OCI-LY1 (cell line): ENCODE measurements at regions not wholly inside any gene's neighbourhood (a gene's known extent, or its start where the extent isn't known, plus 50 kb on each side); places are given as distances from the start of the nearest gene placed in this dataset.

Experiments used
- H2AFZ ChIP-seq: fragments of 200-600 bp; sonication (generic), shearing (Covaris generic); 2 replicates; pipeline ENCODE4 v1.6.0; 2014; ENCODE audit warnings: antibody characterized with exemption, mild to moderate bottlenecking, low read length
- H3F3A ChIP-seq: fragments of 200-600 bp; sonication (generic), shearing (Covaris generic); 2 replicates; pipeline ENCODE4 v1.6.0; 2014; ENCODE audit warnings: mild to moderate bottlenecking, antibody characterized with exemption, low read length, moderate library complexity; ENCODE audit not compliant: insufficient read depth
- H3K27ac ChIP-seq: fragments of 200-600 bp; sonication (generic); 2 replicates; pipeline ENCODE4 v1.5.1; 2014; ENCODE audit warnings: low read length, mixed run types, mild to moderate bottlenecking, low read depth; ENCODE audit not compliant: poor library complexity, severe bottlenecking
- H3K27me3 ChIP-seq: fragments of 200-600 bp; sonication (generic); 2 replicates; pipeline ENCODE4 v1.6.0; 2014; ENCODE audit warnings: antibody characterized with exemption, mild to moderate bottlenecking, low read length, moderate library complexity; ENCODE audit not compliant: insufficient read depth
- H3K36me3 ChIP-seq: fragments of 200-600 bp; sonication (generic); 2 replicates; pipeline ENCODE4 v1.6.1; 2014; ENCODE audit warnings: mild to moderate bottlenecking, antibody characterized with exemption, low read length, moderate library complexity, mixed read lengths; ENCODE audit not compliant: insufficient read depth
- H3K4me1 ChIP-seq: fragments of 200-600 bp; sonication (generic); 2 replicates; pipeline ENCODE4 v1.5.1; 2014; ENCODE audit warnings: mild to moderate bottlenecking, low read length, moderate library complexity; ENCODE audit not compliant: insufficient read depth, severe bottlenecking
- H3K4me2 ChIP-seq: fragments of 200-600 bp; sonication (generic), shearing (Covaris generic); 2 replicates; pipeline ENCODE4 v1.6.1; 2014; ENCODE audit warnings: low read length
- H3K4me3 ChIP-seq: fragments of 200-600 bp; sonication (generic); 2 replicates; pipeline ENCODE4 v1.5.1; 2014; ENCODE audit warnings: low read length, low read depth, mild to moderate bottlenecking, mixed read lengths; ENCODE audit not compliant: poor library complexity, severe bottlenecking
- H3K79me2 ChIP-seq: fragments of 200-600 bp; shearing (Covaris generic); 2 replicates; pipeline ENCODE4 v1.6.1; 2016; ENCODE audit warnings: mixed run types, low read length, mixed read lengths; ENCODE audit not compliant: insufficient read depth
- H3K9ac ChIP-seq: fragments of 200-600 bp; sonication (generic), shearing (Covaris generic); 2 replicates; pipeline ENCODE4 v1.6.1; 2014; ENCODE audit warnings: mild to moderate bottlenecking, low read length, mixed read lengths
- H3K9me2 ChIP-seq: fragments of 200-600 bp; sonication (generic), shearing (Covaris generic); 2 replicates; pipeline ENCODE4 v1.6.1; 2014; ENCODE audit warnings: low read depth, mild to moderate bottlenecking, low read length, mixed read lengths
- H3K9me3 ChIP-seq: fragments of 200-600 bp; shearing (Covaris generic); 2 replicates; pipeline ENCODE4 v1.6.1; 2014; ENCODE audit warnings: low read length, mixed read lengths
- H4K20me1 ChIP-seq: fragments of 200-600 bp; sonication (generic), shearing (Covaris generic); 2 replicates; pipeline ENCODE4 v1.6.0; 2016; ENCODE audit warnings: mild to moderate bottlenecking, low read length; ENCODE audit not compliant: insufficient read depth
- CTCF ChIP-seq: fragments of 200-600 bp; sonication (generic), shearing (Covaris generic); IDR thresholded peaks from 2 replicates; pipeline ENCODE4 v1.5.1; 2017; ENCODE audit warnings: mild to moderate bottlenecking, antibody characterized with exemption, low read length, moderate library complexity, mixed read lengths
- EZH2 ChIP-seq: fragments of 200-600 bp; sonication (generic), shearing (Covaris generic); IDR thresholded peaks from 2 replicates; pipeline ENCODE4 v1.8.0; 2017; ENCODE audit warnings: borderline replicate concordance, mixed run types, mild to moderate bottlenecking, antibody characterized with exemption, low read length, moderate library complexity, mixed read lengths

- Histone ChIP-seq H3K9ac (no peak overlapping the region), H3K4me1 (no peaks in the 10 kb centered on the region), H3F3A (no peaks in the 10 kb centered on the region), H3K4me3 (no peak overlapping the region), H2AFZ (no peak overlapping the region), H3K9me3 (peaks cover 7% of the 10 kb centered on the region), H3K27me3 (no peaks in the 10 kb centered on the region; the same call in 1 of the 2 replicates), H3K4me2 (no peak overlapping the region), H4K20me1 (no peaks in the 10 kb centered on the region; the same call in 1 of the 2 replicates), H3K27ac (no peak overlapping the region), H3K36me3 (peaks cover 4% of the 10 kb centered on the region; the same call in 1 of the 2 replicates), H3K9me2 (no peaks in the 10 kb centered on the region), H3K79me2 (no peaks in the 10 kb centered on the region)
- TF ChIP-seq CTCF (no peak), EZH2 (no peak)
Observed at GRCh38 chr9:130779153-130779855, 55.8 kb upstream of the ABL1 start.

GRCh38 chr9:130780415-130780814, 54.6 kb upstream of the ABL1 start:
- Histone ChIP-seq H3K36me3 (peaks cover 2% of the 10 kb centered on the region; the same call in 1 of the 2 replicates), H3F3A (no peaks in the 10 kb centered on the region), H4K20me1 (no peaks in the 10 kb centered on the region), H3K4me3 (no peak overlapping the region), H3K4me2 (no peak overlapping the region), H2AFZ (no peak overlapping the region), H3K27ac (no peak overlapping the region), H3K4me1 (no peaks in the 10 kb centered on the region), H3K9me3 (peaks cover 2% of the 10 kb centered on the region; the same call in 1 of the 2 replicates), H3K27me3 (no peaks in the 10 kb centered on the region), H3K9ac (no peak overlapping the region), H3K9me2 (no peaks in the 10 kb centered on the region), H3K79me2 (no peaks in the 10 kb centered on the region)
- TF ChIP-seq CTCF = no peak
- no peak for TF ChIP-seq EZH2

GRCh38 chr9:130780865-130781504, 54.1 kb upstream of the ABL1 start:
- Histone ChIP-seq H3K4me2 (no peak overlapping the region), H2AFZ (no peak overlapping the region), H3K4me3 (no peak overlapping the region)

More at GRCh38 chr9:130780865-130781504, 54.1 kb upstream of the ABL1 start:
- no peaks in the 10 kb centered on the region for H3K9me3 ChIP-seq
- no peaks in the 10 kb centered on the region for H3F3A ChIP-seq
- no peaks in the 10 kb centered on the region for H3K27me3 ChIP-seq
- no peaks in the 10 kb centered on the region for H3K79me2 ChIP-seq
- no peak overlapping the region for H3K9ac ChIP-seq
- TF ChIP-seq CTCF = no peak
- no peak for TF ChIP-seq EZH2
- no peaks in the 10 kb centered on the region for H3K36me3 ChIP-seq
- no peaks in the 10 kb centered on the region for H4K20me1 ChIP-seq
- no peaks in the 10 kb centered on the region for H3K4me1 ChIP-seq
- H3K9me2 ChIP-seq = no peaks in the 10 kb centered on the region
- no peak overlapping the region for H3K27ac ChIP-seq
